ENCODE measurements at regions not wholly inside any gene's neighbourhood (a gene's known extent, or its start where the extent isn't known, plus 50 kb on each side); places are given as distances from the start of the nearest gene placed in this dataset.

DNA sequence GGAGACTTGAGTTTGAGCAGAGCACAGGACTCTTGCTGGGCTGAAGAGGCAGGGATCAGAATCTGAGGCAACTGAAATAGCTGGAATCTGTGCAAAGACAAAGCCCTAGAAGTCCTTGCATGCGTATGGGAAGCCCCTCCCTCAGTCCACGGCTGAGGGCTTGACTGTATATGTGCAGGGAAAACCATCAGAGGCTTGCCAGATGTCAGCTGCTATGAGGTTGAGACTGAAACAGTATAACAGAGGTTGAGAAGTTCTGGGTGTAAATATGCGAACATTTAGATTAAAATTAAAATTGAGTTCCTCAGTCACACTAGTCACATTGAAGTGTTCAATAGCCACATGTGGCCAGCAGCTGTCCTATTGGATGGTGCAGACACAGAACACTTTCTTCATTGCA lies 108.8 kb upstream of the NEDD9 start:
- TF ChIP-seq, protein P1, sequence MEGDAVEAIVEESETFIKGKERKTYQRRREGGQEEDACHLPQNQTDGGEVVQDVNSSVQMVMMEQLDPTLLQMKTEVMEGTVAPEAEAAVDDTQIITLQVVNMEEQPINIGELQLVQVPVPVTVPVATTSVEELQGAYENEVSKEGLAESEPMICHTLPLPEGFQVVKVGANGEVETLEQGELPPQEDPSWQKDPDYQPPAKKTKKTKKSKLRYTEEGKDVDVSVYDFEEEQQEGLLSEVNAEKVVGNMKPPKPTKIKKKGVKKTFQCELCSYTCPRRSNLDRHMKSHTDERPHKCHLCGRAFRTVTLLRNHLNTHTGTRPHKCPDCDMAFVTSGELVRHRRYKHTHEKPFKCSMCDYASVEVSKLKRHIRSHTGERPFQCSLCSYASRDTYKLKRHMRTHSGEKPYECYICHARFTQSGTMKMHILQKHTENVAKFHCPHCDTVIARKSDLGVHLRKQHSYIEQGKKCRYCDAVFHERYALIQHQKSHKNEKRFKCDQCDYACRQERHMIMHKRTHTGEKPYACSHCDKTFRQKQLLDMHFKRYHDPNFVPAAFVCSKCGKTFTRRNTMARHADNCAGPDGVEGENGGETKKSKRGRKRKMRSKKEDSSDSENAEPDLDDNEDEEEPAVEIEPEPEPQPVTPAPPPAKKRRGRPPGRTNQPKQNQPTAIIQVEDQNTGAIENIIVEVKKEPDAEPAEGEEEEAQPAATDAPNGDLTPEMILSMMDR (IDR thresholded peaks at IDR 0.05), result no peak
- TF ChIP-seq POLR2A (IDR thresholded peaks at IDR 0.05), result no peak

Measured in lower leg skin (tissue), 3 donors.